ENCODE measurements at regions not wholly inside any gene's neighbourhood (a gene's known extent, or its start where the extent isn't known, plus 50 kb on each side); places are given as distances from the start of the nearest gene placed in this dataset.

DNA sequence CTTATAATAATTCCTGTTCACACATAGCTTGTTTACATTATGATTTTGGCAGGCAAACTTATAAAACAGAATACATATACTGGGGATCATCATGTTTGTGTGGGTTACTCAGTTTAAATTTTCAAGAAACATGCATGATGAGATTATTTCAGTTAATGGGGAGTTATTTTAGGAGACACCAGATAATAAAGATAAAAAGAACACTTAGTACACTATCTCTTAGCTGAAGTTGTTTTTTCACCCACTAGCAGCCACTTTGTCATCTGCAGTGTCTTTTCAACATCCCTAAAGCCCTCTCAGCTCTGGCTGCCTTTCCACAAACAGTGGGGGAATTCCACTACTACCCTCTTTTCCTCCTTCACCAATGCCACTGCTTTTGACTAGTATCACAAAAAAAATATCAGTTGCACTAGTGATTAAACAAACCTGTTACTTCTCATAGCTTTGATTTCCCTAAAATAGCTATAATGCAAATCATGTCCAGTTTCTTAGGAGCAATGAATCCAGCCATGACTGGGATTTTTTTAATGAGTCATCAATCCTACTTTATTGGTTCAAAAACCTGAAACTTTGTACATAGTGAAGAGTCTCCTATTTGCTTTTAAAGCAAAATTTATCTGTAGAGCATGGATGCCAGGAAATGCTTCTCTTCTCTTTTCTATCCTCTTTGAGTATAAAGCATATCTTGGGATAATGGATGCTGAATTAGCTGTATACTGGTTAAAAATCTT is 156.7 kb upstream of the TFPI start:
- in situ Hi-C loops (cut with MboI; ENCODE audit: low sequenced_read_pairs in 4 of 4), result no loop called here
- H3K4me3 ChIP-seq, result no peak overlapping the region

DNA sequence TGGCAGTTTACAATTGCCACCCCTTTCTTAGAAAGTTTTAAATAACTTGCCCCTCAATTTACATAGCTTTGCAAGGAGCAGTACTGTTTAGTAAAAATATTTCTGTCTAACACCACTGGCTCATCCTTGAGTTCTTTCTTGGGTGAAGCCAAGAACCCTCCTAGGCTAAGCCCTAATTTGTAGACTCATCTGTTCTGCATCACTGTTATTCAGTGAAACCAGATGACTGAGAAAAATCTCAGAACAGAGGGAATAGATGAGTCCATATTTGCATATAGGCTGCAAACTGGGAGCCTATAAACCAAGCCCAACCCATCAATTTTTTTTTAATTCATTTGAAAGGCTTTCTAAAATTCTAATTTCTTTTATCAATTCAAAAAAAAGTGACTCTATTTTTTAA is 161.4 kb upstream of the TFPI start:
- TF ChIP-seq POLR2A (IDR thresholded peaks at IDR 0.05) (no peak), CTCF (IDR thresholded peaks at IDR 0.05 in 4 of 5, conservative IDR thresholded peaks at IDR 0.05 in 1 of 5) (no peak)
- no peaks in the 10 kb centered on the region for H3K9me3 ChIP-seq
- DNase-seq (no peak), ATAC-seq (no peak)
- H3K4me1 ChIP-seq, result no peaks in the 10 kb centered on the region
- H3K36me3 ChIP-seq, result no peaks in the 10 kb centered on the region
- no peak overlapping the region for H3K4me3 ChIP-seq
- no peaks in the 10 kb centered on the region for H3K27me3 ChIP-seq
- intact Hi-C loops (cut with DNase I; ENCODE audit: low total_unique reads), result no loop called here
- in situ Hi-C loops (cut with MboI; ENCODE audit: low sequenced_read_pairs in 4 of 4), result no loop called here
- H3K27ac ChIP-seq, result no peak overlapping the region

More for the DNA sequence above, 156.7 kb upstream of the TFPI start:
- no peaks in the 10 kb centered on the region for H3K9me3 ChIP-seq
- no peaks in the 10 kb centered on the region for H3K27me3 ChIP-seq
- H3K27ac ChIP-seq, result no peak overlapping the region
- ATAC-seq, result no peak
- no peaks in the 10 kb centered on the region for H3K36me3 ChIP-seq
- no peak for TF ChIP-seq POLR2A (IDR thresholded peaks at IDR 0.05)
- TF ChIP-seq CTCF (IDR thresholded peaks at IDR 0.05 in 4 of 5, conservative IDR thresholded peaks at IDR 0.05 in 1 of 5), result no peak
- H3K4me1 ChIP-seq, result no peaks in the 10 kb centered on the region
- intact Hi-C loops (cut with DNase I; ENCODE audit: low total_unique reads), result no loop called here
- no peak for DNase-seq

- intact Hi-C loops (cut with DNase I; ENCODE audit: low total_unique reads) (no loop called here), in situ Hi-C loops (cut with MboI; ENCODE audit: low sequenced_read_pairs in 4 of 4) (no loop called here)
- H3K4me3 ChIP-seq, result no peak overlapping the region
- TF ChIP-seq POLR2A (IDR thresholded peaks at IDR 0.05) (no peak), CTCF (IDR thresholded peaks at IDR 0.05 in 4 of 5, conservative IDR thresholded peaks at IDR 0.05 in 1 of 5) (no peak)
- no peak overlapping the region for H3K27ac ChIP-seq
- no peaks in the 10 kb centered on the region for H3K4me1 ChIP-seq
- ATAC-seq (no peak), DNase-seq (no peak)
- H3K9me3 ChIP-seq, result no peaks in the 10 kb centered on the region
- no peaks in the 10 kb centered on the region for H3K36me3 ChIP-seq
- H3K27me3 ChIP-seq, result no peaks in the 10 kb centered on the region
These were observed 162.1 kb upstream of the TFPI start for GRCh38 chr2:187716301-187716700.

- intact Hi-C loops (cut with DNase I; ENCODE audit: low total_unique reads) (no loop called here), in situ Hi-C loops (cut with MboI; ENCODE audit: low sequenced_read_pairs in 4 of 4) (no loop called here)
- no peak overlapping the region for H3K4me3 ChIP-seq
- no peak overlapping the region for H3K27ac ChIP-seq
- ATAC-seq (no peak), DNase-seq (no peak)
- no peaks in the 10 kb centered on the region for H3K36me3 ChIP-seq
- no peaks in the 10 kb centered on the region for H3K4me1 ChIP-seq
- H3K27me3 ChIP-seq, result no peaks in the 10 kb centered on the region
- TF ChIP-seq CTCF (IDR thresholded peaks at IDR 0.05 in 4 of 5, conservative IDR thresholded peaks at IDR 0.05 in 1 of 5) (no peak), POLR2A (IDR thresholded peaks at IDR 0.05) (no peak)
- no peaks in the 10 kb centered on the region for H3K9me3 ChIP-seq
These were observed 163.9 kb upstream of the TFPI start for GRCh38 chr2:187718092-187718491.

- no peaks in the 10 kb centered on the region for H3K4me1 ChIP-seq
- no peaks in the 10 kb centered on the region for H3K36me3 ChIP-seq
- intact Hi-C loops (cut with DNase I; ENCODE audit: low total_unique reads) (no loop called here), in situ Hi-C loops (cut with MboI; ENCODE audit: low sequenced_read_pairs in 4 of 4) (no loop called here)
- no peaks in the 10 kb centered on the region for H3K9me3 ChIP-seq
- ATAC-seq, result no peak
- H3K27ac ChIP-seq, result no peak overlapping the region
- no peaks in the 10 kb centered on the region for H3K27me3 ChIP-seq
- TF ChIP-seq CTCF (IDR thresholded peaks at IDR 0.05 in 4 of 5, conservative IDR thresholded peaks at IDR 0.05 in 1 of 5), result no peak
- DNase-seq, result no peak
- no peak overlapping the region for H3K4me3 ChIP-seq
These were observed 165.3 kb upstream of the TFPI start for GRCh38 chr2:187719510-187719909.

All from gastrocnemius medialis (tissue), 4 donors.